ENCODE measurements at regions not wholly inside any gene's neighbourhood (a gene's known extent, or its start where the extent isn't known, plus 50 kb on each side); places are given as distances from the start of the nearest gene placed in this dataset.

GRCh38 chr1:238241607-238242006, 350.9 kb upstream of the ZP4 start:
- no peaks in the 10 kb centered on the region for H3K36me3 ChIP-seq
- H3K27me3 ChIP-seq: no peaks in the 10 kb centered on the region
- H3K9me3 ChIP-seq: no peaks in the 10 kb centered on the region
- TF ChIP-seq CTCF (IDR thresholded peaks at IDR 0.05): no peak
- H3K4me3 ChIP-seq: no peak overlapping the region
- H3K27ac ChIP-seq: no peak overlapping the region
- H3K4me1 ChIP-seq: no peaks in the 10 kb centered on the region
- no peak for DNase-seq

- Histone ChIP-seq H3K4me1 (no peaks in the 10 kb centered on the region), H3K36me3 (no peaks in the 10 kb centered on the region), H3K4me3 (no peak overlapping the region), H3K27me3 (no peaks in the 10 kb centered on the region), H3K9me3 (no peaks in the 10 kb centered on the region), H3K27ac (no peak overlapping the region)
- TF ChIP-seq POLR2A (IDR thresholded peaks at IDR 0.05): no peak
- TF ChIP-seq CTCF (IDR thresholded peaks at IDR 0.05): no peak
- DNase-seq: no peak
These were observed 348.6 kb upstream of the ZP4 start for GRCh38 chr1:238239343-238239742.

- Histone ChIP-seq H3K27ac (no peak overlapping the region), H3K4me1 (no peaks in the 10 kb centered on the region), H3K4me3 (no peak overlapping the region), H3K27me3 (no peaks in the 10 kb centered on the region), H3K36me3 (no peaks in the 10 kb centered on the region), H3K9me3 (no peaks in the 10 kb centered on the region)
- TF ChIP-seq CTCF (IDR thresholded peaks at IDR 0.05): no peak
- no peak for TF ChIP-seq POLR2A (IDR thresholded peaks at IDR 0.05)
- DNase-seq: no peak
These were observed 343.2 kb upstream of the ZP4 start for GRCh38 chr1:238233966-238234365.

GRCh38 chr1:238232084-238232710, 341.5 kb upstream of the ZP4 start:
- no peak for DNase-seq
- no peaks in the 10 kb centered on the region for H3K4me1 ChIP-seq
- TF ChIP-seq CTCF (IDR thresholded peaks at IDR 0.05) (no peak), POLR2A (IDR thresholded peaks at IDR 0.05) (no peak)
- H3K4me3 ChIP-seq: no peak overlapping the region
- no peaks in the 10 kb centered on the region for H3K36me3 ChIP-seq
- no peaks in the 10 kb centered on the region for H3K9me3 ChIP-seq
- no peak overlapping the region for H3K27ac ChIP-seq
- no peaks in the 10 kb centered on the region for H3K27me3 ChIP-seq

- no peaks in the 10 kb centered on the region for H3K27me3 ChIP-seq
- DNase-seq: no peak
- TF ChIP-seq CTCF (IDR thresholded peaks at IDR 0.05): no peak
- no peak for TF ChIP-seq POLR2A (IDR thresholded peaks at IDR 0.05)
- no peak overlapping the region for H3K4me3 ChIP-seq
- H3K4me1 ChIP-seq: no peaks in the 10 kb centered on the region
- H3K36me3 ChIP-seq: no peaks in the 10 kb centered on the region
- no peaks in the 10 kb centered on the region for H3K9me3 ChIP-seq
- no peak overlapping the region for H3K27ac ChIP-seq
These were observed 336.1 kb upstream of the ZP4 start for GRCh38 chr1:238226810-238227209.
